Left lung (tissue), 4 donors: ENCODE measurements at regions not wholly inside any gene's neighbourhood (a gene's known extent, or its start where the extent isn't known, plus 50 kb on each side); places are given as distances from the start of the nearest gene placed in this dataset.

ENCODE experiments used
- ATAC-seq: fragments of 200-7000 bp; cut with Tn5 transposase; one replicate; pipeline ENCODE4 v1.9.1; 2020; ENCODE audit warnings: moderate library complexity
- DNase-seq, 4 donors: peaks; one replicate each; pipeline ENCODE4 v3.0.0-alpha.2; 2013 to 2020
- H3K27ac ChIP-seq, 2 donors: fragments of 200-600 bp; sonication (generic) in 1 of 2; one replicate each; pipeline versions ENCODE4 v1.5.0 to v1.8.0; 2020 to 2021
- H3K27me3 ChIP-seq, 2 donors: fragments of 200-600 bp; sonication (generic) in 1 of 2; one replicate each; pipeline versions ENCODE4 v1.5.0 to v1.8.0; 2020 to 2021
- H3K36me3 ChIP-seq, 2 donors: fragments of 200-600 bp; sonication (generic) in 1 of 2; one replicate each; pipeline versions ENCODE4 v1.5.0 to v1.8.0; 2020 to 2021
- H3K4me1 ChIP-seq, 2 donors: fragments of 200-600 bp; one replicate each; pipeline ENCODE4 v1.8.0; 2021
- H3K4me3 ChIP-seq, 2 donors: fragments of 200-600 bp; sonication (generic) in 1 of 2; one replicate each; pipeline versions ENCODE4 v1.5.0 to v1.8.0; 2020 to 2021; ENCODE audit warnings: mild to moderate bottlenecking in 1 of 2
- H3K9me3 ChIP-seq, 2 donors: fragments of 200-600 bp; sonication (generic) in 1 of 2; one replicate each; pipeline versions ENCODE4 v1.5.0 to v1.8.0; 2020 to 2021
- intact Hi-C, 2 donors: fragments of 100-400 bp; cut with DNase I; formaldehyde crosslinking; loops; one replicate each; pipeline versions ENCODE4 v1.11.2 to v1.14.2; 2022
- TF ChIP-seq, protein P1 (sequence below), 2 donors: fragments of 200-600 bp; sonication (generic) in 1 of 2; IDR thresholded peaks; one replicate each; pipeline versions ENCODE4 v1.5.0 to v1.8.0; 2021; ENCODE audit warnings: antibody characterized with exemption in 2 of 2
- donor health status: DM: no; HTN: yes; CAD: no.
- donor health status: DM: no; HTN: no; CAD: no.

- peak; percentile 96 for ATAC-seq
Observed at GRCh38 chr6:27096834-27097511, 150.5 kb upstream of the PRSS16 start.

GRCh38 chr6:27098956-27099355, 148.5 kb upstream of the PRSS16 start:
- Histone ChIP-seq H3K4me1 (peaks cover 0 to 4% of the 10 kb centered on the region in 2 donors), H3K4me3 (no peak overlapping the region), H3K27ac (no peak overlapping the region), H3K27me3 (peaks cover 1 to 51% of the 10 kb centered on the region in 2 donors), H3K36me3 (no peaks in the 10 kb centered on the region), H3K9me3 (no peaks in the 10 kb centered on the region)
- no peak for DNase-seq
- TF ChIP-seq, protein P1, sequence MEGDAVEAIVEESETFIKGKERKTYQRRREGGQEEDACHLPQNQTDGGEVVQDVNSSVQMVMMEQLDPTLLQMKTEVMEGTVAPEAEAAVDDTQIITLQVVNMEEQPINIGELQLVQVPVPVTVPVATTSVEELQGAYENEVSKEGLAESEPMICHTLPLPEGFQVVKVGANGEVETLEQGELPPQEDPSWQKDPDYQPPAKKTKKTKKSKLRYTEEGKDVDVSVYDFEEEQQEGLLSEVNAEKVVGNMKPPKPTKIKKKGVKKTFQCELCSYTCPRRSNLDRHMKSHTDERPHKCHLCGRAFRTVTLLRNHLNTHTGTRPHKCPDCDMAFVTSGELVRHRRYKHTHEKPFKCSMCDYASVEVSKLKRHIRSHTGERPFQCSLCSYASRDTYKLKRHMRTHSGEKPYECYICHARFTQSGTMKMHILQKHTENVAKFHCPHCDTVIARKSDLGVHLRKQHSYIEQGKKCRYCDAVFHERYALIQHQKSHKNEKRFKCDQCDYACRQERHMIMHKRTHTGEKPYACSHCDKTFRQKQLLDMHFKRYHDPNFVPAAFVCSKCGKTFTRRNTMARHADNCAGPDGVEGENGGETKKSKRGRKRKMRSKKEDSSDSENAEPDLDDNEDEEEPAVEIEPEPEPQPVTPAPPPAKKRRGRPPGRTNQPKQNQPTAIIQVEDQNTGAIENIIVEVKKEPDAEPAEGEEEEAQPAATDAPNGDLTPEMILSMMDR (IDR thresholded peaks at IDR 0.05): no peak
- no peak for ATAC-seq
- intact Hi-C loops: no loop called here

More at GRCh38 chr6:27096834-27097511, 150.5 kb upstream of the PRSS16 start:
- intact Hi-C loops: no loop called here
- Histone ChIP-seq H3K36me3 (no peaks in the 10 kb centered on the region), H3K27ac (peak overlapping the region in 1 of 2 donors; percentile 7), H3K9me3 (no peaks in the 10 kb centered on the region), H3K4me1 (peaks cover 0 to 4% of the 10 kb centered on the region in 2 donors), H3K27me3 (peaks cover 16 to 71% of the 10 kb centered on the region in 2 donors), H3K4me3 (peak overlapping the region; percentile 39 to 40)
- TF ChIP-seq, protein P1 (IDR thresholded peaks at IDR 0.05): no peak
- DNase-seq: peak; percentile 32 to 90 (median 49)

DNA sequence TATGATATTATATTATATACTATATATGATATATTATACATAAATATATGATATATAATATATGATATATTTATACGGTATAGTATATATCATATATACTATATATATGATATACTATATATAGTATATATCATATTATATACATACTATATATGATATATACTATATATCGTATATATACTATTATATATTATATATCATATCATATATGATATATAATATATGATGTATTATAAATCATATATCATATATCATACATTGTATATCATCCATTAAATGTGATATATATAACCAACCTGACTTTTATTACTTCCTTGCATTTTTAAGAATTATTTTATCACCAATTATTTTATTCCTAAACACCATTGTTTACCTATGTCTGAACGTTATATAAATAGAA, 146.6 kb upstream of the PRSS16 start:
- ATAC-seq (no peak), DNase-seq (no peak)
- intact Hi-C loops: no loop called here
- peaks cover 0 to 4% of the 10 kb centered on the region in 2 donors for H3K4me1 ChIP-seq
- H3K4me3 ChIP-seq: no peak overlapping the region
- H3K36me3 ChIP-seq: no peaks in the 10 kb centered on the region
- no peak overlapping the region for H3K27ac ChIP-seq
- no peaks in the 10 kb centered on the region for H3K9me3 ChIP-seq
- TF ChIP-seq, protein P1 (IDR thresholded peaks at IDR 0.05): no peak
- H3K27me3 ChIP-seq: peaks cover 0 to 32% of the 10 kb centered on the region in 2 donors

DNA sequence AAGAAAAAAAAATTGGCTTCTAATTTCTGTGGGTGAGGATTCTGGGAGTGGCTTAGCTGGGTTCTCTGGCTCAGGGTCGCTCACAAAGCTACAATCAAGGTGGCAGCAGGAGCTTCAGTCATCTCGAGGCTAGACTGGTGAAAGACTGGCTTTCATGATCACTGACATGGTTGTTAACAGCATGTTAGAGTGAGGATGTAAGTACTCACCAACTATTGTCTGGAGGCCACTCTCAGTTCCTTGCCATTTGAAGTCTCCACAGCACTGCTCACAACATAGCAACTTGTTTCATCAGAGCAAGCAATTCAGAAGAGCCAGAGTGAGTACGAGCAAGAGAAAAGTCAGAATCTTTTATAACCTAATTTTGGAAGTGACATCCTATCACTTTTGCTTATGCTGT, 145.7 kb upstream of the PRSS16 start:
- DNase-seq (no peak), ATAC-seq (no peak)
- no peak overlapping the region for H3K4me3 ChIP-seq
- no peaks in the 10 kb centered on the region for H3K36me3 ChIP-seq
- no peaks in the 10 kb centered on the region for H3K9me3 ChIP-seq
- H3K27ac ChIP-seq: no peak overlapping the region
- H3K4me1 ChIP-seq: no peaks in the 10 kb centered on the region
- intact Hi-C loops: no loop called here
- TF ChIP-seq, protein P1 (IDR thresholded peaks at IDR 0.05): no peak
- H3K27me3 ChIP-seq: peaks cover 0 to 23% of the 10 kb centered on the region in 2 donors

DNA sequence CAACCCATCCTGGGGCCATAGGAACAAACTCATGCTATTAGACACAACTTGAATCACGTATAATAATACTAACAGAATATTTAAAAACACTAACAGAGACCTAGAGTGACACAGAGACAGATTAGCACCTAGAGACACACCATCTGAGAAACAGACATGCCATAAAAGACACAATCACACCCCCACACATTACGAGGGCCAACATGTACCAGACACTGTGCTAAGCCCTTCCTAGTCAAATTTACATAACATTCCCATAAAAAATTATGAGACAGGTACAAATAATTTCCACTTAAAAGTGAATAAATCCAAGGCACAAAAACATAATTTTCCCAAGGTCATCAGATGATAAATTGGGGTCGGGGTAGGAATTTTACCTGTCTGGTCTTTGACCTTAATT, 141.1 kb upstream of the PRSS16 start:
- Histone ChIP-seq H3K27ac (no peak overlapping the region), H3K4me3 (no peak overlapping the region), H3K4me1 (no peaks in the 10 kb centered on the region), H3K27me3 (no peaks in the 10 kb centered on the region), H3K9me3 (peaks cover 0 to 2% of the 10 kb centered on the region in 2 donors), H3K36me3 (no peaks in the 10 kb centered on the region)
- DNase-seq (no peak), ATAC-seq (no peak)
- intact Hi-C loops: no loop called here
- TF ChIP-seq, protein P1 (IDR thresholded peaks at IDR 0.05): no peak
